GM23248 (cell line): ENCODE measurements at regions not wholly inside any gene's neighbourhood (a gene's known extent, or its start where the extent isn't known, plus 50 kb on each side); places are given as distances from the start of the nearest gene placed in this dataset.

Source experiments
- EZH2 ChIP-seq: fragments of 200-600 bp; sonication (generic); IDR thresholded peaks from 2 replicates; pipeline ENCODE4 v1.6.1; 2018; ENCODE audit warnings: antibody characterized with exemption, mild to moderate bottlenecking; ENCODE audit not compliant: insufficient read depth, poor library complexity, severe bottlenecking
- EZH2phosphoT487 ChIP-seq: fragments of 200-600 bp; sonication (generic); IDR thresholded peaks from 2 replicates; pipeline ENCODE4 v1.6.1; 2018; ENCODE audit warnings: antibody characterized with exemption, moderate library complexity, mild to moderate bottlenecking, low read depth; ENCODE audit not compliant: insufficient read depth

DNA sequence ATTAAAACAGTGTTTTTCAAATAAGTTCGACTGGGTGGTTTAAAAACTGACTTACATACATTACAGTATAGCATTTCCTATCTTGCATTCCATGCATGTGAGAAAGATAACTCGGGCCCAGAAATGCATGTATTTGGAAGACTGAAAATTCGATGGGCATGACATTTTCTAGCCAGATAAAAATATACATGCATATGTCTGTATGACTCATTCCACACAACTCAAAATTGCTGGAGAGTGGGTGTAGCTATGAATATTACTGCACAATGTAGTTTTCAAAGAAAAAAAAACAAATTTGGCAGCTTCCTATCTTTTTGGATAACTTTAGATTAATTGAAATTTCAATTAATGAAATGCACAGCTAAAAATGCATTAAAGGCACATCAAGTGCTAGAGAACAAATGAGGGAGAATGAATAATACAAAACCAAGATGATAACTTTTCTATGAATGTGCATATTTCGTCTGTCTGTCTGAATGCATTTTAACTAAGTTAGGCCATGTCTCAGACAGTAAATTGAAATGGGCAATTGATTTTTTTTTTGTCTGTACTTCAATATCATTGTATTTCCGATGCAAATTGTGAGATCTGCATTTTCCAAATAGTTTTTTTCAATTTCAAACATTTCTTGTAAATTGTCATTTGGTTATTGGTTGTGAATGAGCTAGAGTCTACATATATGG is 54.5 kb upstream of the GABRA2 start:
- TF ChIP-seq EZH2 = no peak
- no peak for TF ChIP-seq EZH2phosphoT487
